Astrocyte (in vitro differentiated cells and primary cell): ENCODE measurements at regions not wholly inside any gene's neighbourhood (a gene's known extent, or its start where the extent isn't known, plus 50 kb on each side); places are given as distances from the start of the nearest gene placed in this dataset.

Source experiments
- EZH2 ChIP-seq: IDR thresholded peaks from 2 replicates; pipeline ENCODE4 v1.6.1; 2012; ENCODE audit warnings: mild to moderate bottlenecking, low read length, inconsistent platforms; ENCODE audit not compliant: insufficient read depth
- TF ChIP-seq, protein P1 (sequence below): IDR thresholded peaks from 2 replicates; pipeline ENCODE4 v1.5.1; 2011; ENCODE audit warnings: low read depth, mild to moderate bottlenecking, inconsistent platforms, low read length, moderate library complexity; ENCODE audit not compliant: insufficient read depth

DNA sequence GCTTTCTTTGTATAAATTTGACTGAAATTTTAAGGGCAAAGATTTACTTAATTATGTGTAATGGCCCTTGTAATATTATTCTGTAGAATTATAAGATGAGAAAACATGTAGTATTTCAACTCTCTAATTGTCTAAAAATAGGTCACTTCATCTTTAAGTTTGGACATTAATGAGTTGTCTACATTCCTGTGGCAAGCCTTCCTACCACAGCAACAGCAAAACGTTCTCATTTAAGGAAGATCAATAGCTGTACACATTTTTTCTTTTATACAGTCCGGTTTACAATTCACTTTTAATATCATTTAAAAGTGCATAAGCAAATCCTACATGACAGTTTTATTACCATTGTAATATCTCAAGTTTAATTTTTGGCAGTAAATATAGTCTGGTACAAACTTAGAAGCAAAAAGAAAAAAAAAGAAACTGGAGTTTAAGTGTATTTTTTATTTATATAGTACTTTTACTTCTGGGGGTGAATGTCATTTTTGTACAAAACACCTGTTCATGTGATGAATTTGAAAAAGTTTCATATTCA lies 501.8 kb downstream of the ZPLD1 start:
- TF ChIP-seq, protein P1, sequence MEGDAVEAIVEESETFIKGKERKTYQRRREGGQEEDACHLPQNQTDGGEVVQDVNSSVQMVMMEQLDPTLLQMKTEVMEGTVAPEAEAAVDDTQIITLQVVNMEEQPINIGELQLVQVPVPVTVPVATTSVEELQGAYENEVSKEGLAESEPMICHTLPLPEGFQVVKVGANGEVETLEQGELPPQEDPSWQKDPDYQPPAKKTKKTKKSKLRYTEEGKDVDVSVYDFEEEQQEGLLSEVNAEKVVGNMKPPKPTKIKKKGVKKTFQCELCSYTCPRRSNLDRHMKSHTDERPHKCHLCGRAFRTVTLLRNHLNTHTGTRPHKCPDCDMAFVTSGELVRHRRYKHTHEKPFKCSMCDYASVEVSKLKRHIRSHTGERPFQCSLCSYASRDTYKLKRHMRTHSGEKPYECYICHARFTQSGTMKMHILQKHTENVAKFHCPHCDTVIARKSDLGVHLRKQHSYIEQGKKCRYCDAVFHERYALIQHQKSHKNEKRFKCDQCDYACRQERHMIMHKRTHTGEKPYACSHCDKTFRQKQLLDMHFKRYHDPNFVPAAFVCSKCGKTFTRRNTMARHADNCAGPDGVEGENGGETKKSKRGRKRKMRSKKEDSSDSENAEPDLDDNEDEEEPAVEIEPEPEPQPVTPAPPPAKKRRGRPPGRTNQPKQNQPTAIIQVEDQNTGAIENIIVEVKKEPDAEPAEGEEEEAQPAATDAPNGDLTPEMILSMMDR, result no peak
- TF ChIP-seq EZH2, result no peak
